GM12872 (cell line): ENCODE measurements at regions not wholly inside any gene's neighbourhood (a gene's known extent, or its start where the extent isn't known, plus 50 kb on each side); places are given as distances from the start of the nearest gene placed in this dataset.

Source experiments
- CTCF ChIP-seq: IDR thresholded peaks from 3 replicates; pipeline ENCODE4 v1.5.1; 2011; ENCODE audit warnings: low read depth, mild to moderate bottlenecking, low read length, moderate library complexity; ENCODE audit not compliant: insufficient read depth

- TF ChIP-seq CTCF: no peak
Measured at GRCh38 chr13:33636955-33637670, 180.8 kb upstream of the RFC3 start.

DNA sequence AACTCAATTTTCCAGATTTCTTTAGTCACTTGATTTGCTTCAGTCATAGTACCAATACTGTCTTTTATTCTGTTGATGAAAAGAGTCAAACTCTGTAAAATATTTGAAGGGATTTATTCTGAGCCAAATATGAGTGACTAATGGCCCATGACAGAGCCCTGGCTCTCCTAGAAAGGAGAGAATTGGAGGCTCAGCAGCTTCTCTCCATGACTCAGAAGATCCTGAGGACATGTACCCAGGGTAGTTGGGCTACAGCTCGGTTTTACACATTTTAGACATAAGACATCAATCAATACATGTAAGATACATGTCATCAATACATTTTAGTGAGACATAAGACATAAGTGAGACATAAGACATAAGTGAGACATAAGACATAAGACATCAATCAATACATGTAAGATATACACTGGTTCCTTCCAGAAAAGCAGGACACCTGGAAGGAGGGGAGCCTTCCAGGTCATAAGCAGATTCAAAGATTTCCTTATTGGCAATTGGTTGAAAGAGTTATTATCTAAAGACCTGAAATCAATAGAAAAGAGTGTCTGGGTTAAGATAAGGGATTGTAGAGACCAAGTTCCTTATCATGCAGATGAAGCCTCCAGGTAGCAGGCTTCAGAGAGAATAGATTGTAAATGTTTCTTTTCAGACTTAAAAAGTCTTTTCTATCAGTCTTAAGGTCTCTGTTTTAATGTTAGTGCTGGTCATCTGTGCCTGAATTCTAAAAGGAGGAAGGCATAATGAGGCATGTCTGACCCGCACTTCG, 179.8 kb upstream of the RFC3 start:
- no peak for TF ChIP-seq CTCF

GRCh38 chr13:33639158-33639557, 178.8 kb upstream of the RFC3 start:
- TF ChIP-seq CTCF: no peak

- no peak for TF ChIP-seq CTCF
Measured at GRCh38 chr13:33639626-33640080, 178.3 kb upstream of the RFC3 start.

- TF ChIP-seq CTCF: no peak
Measured at GRCh38 chr13:33640832-33641231, 177.1 kb upstream of the RFC3 start.

DNA sequence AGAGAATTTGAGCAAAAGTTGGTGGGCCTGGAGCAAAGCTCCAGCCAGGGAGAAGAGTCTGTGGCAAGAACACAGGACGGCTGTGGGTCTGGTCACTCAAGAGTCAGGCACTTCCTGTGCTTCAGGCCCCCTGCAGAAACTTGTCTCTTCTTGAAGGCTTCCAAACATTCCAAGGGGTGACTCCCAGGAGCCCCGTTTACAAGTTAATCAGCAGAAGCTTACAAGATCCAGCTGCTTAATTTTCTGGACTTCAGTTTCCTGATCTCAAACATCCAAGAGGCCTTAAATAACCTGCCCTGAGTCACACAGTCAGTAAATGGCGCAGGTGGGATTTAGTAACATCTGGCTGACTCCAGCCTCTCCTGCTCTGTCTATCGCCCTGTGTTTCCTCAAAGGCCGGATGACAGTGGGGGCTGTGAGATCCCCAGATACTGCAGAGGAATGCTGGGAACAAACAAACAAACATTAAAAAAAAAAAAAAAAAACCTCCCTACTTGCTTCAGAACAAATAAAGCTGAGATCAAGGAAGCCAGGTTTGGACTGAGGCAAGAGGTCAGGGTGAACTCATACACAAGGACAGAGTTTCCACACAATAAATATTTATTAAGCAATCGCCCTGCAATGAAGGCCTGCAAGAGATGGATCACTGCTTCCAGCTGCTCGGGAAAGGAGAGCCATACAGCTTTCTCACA, 175.4 kb upstream of the RFC3 start:
- TF ChIP-seq CTCF: no peak
